WTC11 (cell line): ENCODE measurements at regions not wholly inside any gene's neighbourhood (a gene's known extent, or its start where the extent isn't known, plus 50 kb on each side); places are given as distances from the start of the nearest gene placed in this dataset.

ENCODE experiments used
- ATAC-seq: fragments of 200-7000 bp; cut with Tn5 transposase; 2 replicates; pipeline ENCODE4 v1.10.0; 2021; ENCODE audit warnings: mild to moderate bottlenecking, moderate library complexity
- CTCF ChIA-PET: fragments of 300-600 bp; sonication (Branson Sonifier 250); formaldehyde crosslinking; loops from one replicate; lab custom pipeline; 2021; ENCODE audit warnings: antibody characterized with exemption; lab: Charles Lee
- POLR2A ChIA-PET: fragments of 350-600 bp; sonication (Branson Sonifier 250); formaldehyde crosslinking; loops from one replicate; lab custom pipeline; 2021; ENCODE audit warnings: antibody characterized with exemption; lab: Charles Lee
- DNase-seq: peaks from one replicate; pipeline ENCODE4 v3.0.0; 2021; ENCODE audit warnings: low spot score
- H3K27ac Mint-ChIP-seq: 2 replicates; pipeline ENCODE4 v1.8.0; 2021; ENCODE audit warnings: mixed read lengths
- H3K27me3 Mint-ChIP-seq: 2 replicates; pipeline ENCODE4 v1.8.0; 2021; ENCODE audit warnings: low read depth, mild to moderate bottlenecking, moderate library complexity, mixed read lengths
- H3K36me3 Mint-ChIP-seq: 2 replicates; pipeline ENCODE4 v1.8.0; 2021; ENCODE audit warnings: mixed read lengths
- H3K4me1 Mint-ChIP-seq: 2 replicates; pipeline ENCODE4 v1.8.0; 2022; ENCODE audit warnings: mixed read lengths
- H3K4me3 Mint-ChIP-seq: 2 replicates; pipeline ENCODE4 v1.8.0; 2021; ENCODE audit warnings: mild to moderate bottlenecking, moderate library complexity, mixed read lengths
- H3K9me3 Mint-ChIP-seq: 2 replicates; pipeline ENCODE4 v1.8.0; 2021; ENCODE audit warnings: mixed read lengths
- ARID4B ChIP-seq: sonication (generic); formaldehyde crosslinking; IDR thresholded peaks from 2 replicates; pipeline ENCODE4 v1.8.0; 2023; ENCODE audit warnings: missing genetic modification reagents, mild to moderate bottlenecking, borderline replicate concordance
- ELF4 ChIP-seq: sonication (generic); formaldehyde crosslinking; IDR thresholded peaks from 2 replicates; pipeline ENCODE4 v1.8.1; 2022; ENCODE audit warnings: low read depth, mild to moderate bottlenecking, moderate library complexity, missing genetic modification reagents
- FOXJ3 ChIP-seq: sonication (generic); formaldehyde crosslinking; IDR thresholded peaks from 2 replicates; pipeline ENCODE4 v1.9.0; 2021; ENCODE audit warnings: missing genetic modification reagents, mild to moderate bottlenecking, borderline replicate concordance
- FOXK1 ChIP-seq: sonication (generic); formaldehyde crosslinking; IDR thresholded peaks from 2 replicates; pipeline ENCODE4 v1.8.0; 2022; ENCODE audit warnings: mild to moderate bottlenecking, moderate library complexity, missing genetic modification reagents
- GRHL2 ChIP-seq: fragments of 250-450 bp; sonication (Bioruptor Pico); IDR thresholded peaks from 2 replicates; pipeline ENCODE4 v1.8.0; 2022; ENCODE audit warnings: mild to moderate bottlenecking, moderate library complexity; ENCODE audit not compliant: insufficient replicate concordance, severe bottlenecking
- GTF2I ChIP-seq: fragments of 250-450 bp; sonication (Bioruptor Pico); conservative IDR thresholded peaks from 2 replicates; pipeline ENCODE4 v1.4.0; 2021; ENCODE audit warnings: mild to moderate bottlenecking
- HMGA2 ChIP-seq: fragments of 250-450 bp; sonication (Bioruptor Pico); IDR thresholded peaks from 2 replicates; pipeline ENCODE4 v1.4.0; 2021; ENCODE audit warnings: mild to moderate bottlenecking, moderate library complexity
- JUN ChIP-seq: sonication (generic); formaldehyde crosslinking; IDR thresholded peaks from 2 replicates; pipeline ENCODE4 v1.8.0; 2023; ENCODE audit warnings: mild to moderate bottlenecking, missing genetic modification reagents
- NFATC4 ChIP-seq: fragments of 250-450 bp; sonication (Bioruptor Pico); IDR thresholded peaks from 2 replicates; pipeline ENCODE4 v1.9.0; 2021; ENCODE audit warnings: mild to moderate bottlenecking
- NFE2L1 ChIP-seq: sonication (generic); formaldehyde crosslinking; IDR thresholded peaks from 2 replicates; pipeline ENCODE4 v1.8.1; 2023; ENCODE audit warnings: missing genetic modification reagents
- NR2C2 ChIP-seq: sonication (generic); formaldehyde crosslinking; IDR thresholded peaks from 2 replicates; pipeline ENCODE4 v1.8.0; 2022; ENCODE audit warnings: mild to moderate bottlenecking, missing genetic modification reagents
- RELA ChIP-seq: sonication (generic); formaldehyde crosslinking; IDR thresholded peaks from 2 replicates; pipeline ENCODE4 v1.8.1; 2022; ENCODE audit warnings: missing genetic modification reagents, mild to moderate bottlenecking, borderline replicate concordance
- SMAD3 ChIP-seq: sonication (generic); formaldehyde crosslinking; IDR thresholded peaks from 2 replicates; pipeline ENCODE4 v1.8.0; 2022; ENCODE audit warnings: missing genetic modification reagents, mild to moderate bottlenecking, borderline replicate concordance
- SMAD4 ChIP-seq: sonication (generic); formaldehyde crosslinking; IDR thresholded peaks from 2 replicates; pipeline ENCODE4 v1.8.0; 2022; ENCODE audit warnings: mild to moderate bottlenecking, missing genetic modification reagents
- SOX15 ChIP-seq: fragments of 250-450 bp; sonication (Bioruptor Pico); IDR thresholded peaks from 2 replicates; pipeline ENCODE4 v1.9.0; 2021; ENCODE audit warnings: mild to moderate bottlenecking
- TEAD4 ChIP-seq: sonication (generic); formaldehyde crosslinking; IDR thresholded peaks from 2 replicates; pipeline ENCODE4 v1.8.0; 2022; ENCODE audit warnings: mild to moderate bottlenecking, missing genetic modification reagents
- TP53 ChIP-seq: sonication (generic); formaldehyde crosslinking; IDR thresholded peaks from 2 replicates; pipeline ENCODE4 v1.8.1; 2023; ENCODE audit warnings: mild to moderate bottlenecking, missing genetic modification reagents
- USF1 ChIP-seq: sonication (generic); formaldehyde crosslinking; IDR thresholded peaks from 2 replicates; pipeline ENCODE4 v1.8.0; 2022; ENCODE audit warnings: mild to moderate bottlenecking, missing genetic modification reagents
- ZBTB43 ChIP-seq: sonication (generic); formaldehyde crosslinking; IDR thresholded peaks from 2 replicates; pipeline ENCODE4 v1.8.1; 2023; ENCODE audit warnings: mild to moderate bottlenecking, missing genetic modification reagents
- ZNF423 ChIP-seq: fragments of 250-450 bp; sonication (Bioruptor Pico); IDR thresholded peaks from 2 replicates; pipeline ENCODE4 v2.1.2; 2022; ENCODE audit warnings: mild to moderate bottlenecking, moderate library complexity
- ZNF512 ChIP-seq: sonication (generic); formaldehyde crosslinking; IDR thresholded peaks from 2 replicates; pipeline ENCODE4 v1.8.1; 2022; ENCODE audit warnings: missing genetic modification reagents, borderline replicate concordance
- TF ChIP-seq, protein P1 (sequence below): sonication (generic); formaldehyde crosslinking; conservative IDR thresholded peaks from 2 replicates; pipeline ENCODE4 v1.8.1; 2023; ENCODE audit warnings: mild to moderate bottlenecking, low read depth, missing genetic modification reagents, moderate library complexity

- no peak for DNase-seq
- CTCF ChIA-PET = no interaction called here
Observed at GRCh38 chr5:74179179-74179578, 461.3 kb downstream of the ENC1 start.

DNA sequence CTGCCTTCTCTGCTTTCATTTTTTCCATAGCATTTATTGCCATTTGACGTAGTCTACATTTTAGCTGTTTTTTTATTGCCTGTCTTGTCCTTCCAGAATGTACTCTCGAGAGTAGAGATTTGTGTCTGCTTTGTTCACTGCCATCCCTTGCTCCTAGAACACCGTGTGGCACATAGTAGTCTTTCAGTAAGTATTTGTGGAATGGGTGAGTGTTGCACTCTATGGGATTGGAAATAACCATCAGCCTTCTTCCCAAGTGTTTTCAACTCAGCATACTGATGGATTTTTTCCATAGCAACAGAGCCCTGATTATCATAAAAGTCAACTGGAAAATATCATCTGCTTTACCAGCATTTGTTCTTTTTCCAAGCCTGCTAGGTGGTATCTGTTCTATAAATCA lies 462.6 kb downstream of the ENC1 start:
- H3K9me3 Mint-ChIP-seq = no peaks in the 10 kb centered on the region
- no peak for TF ChIP-seq ZBTB43 (CRISPR knock-in tag)
- no peak for TF ChIP-seq FOXK1 (CRISPR knock-in tag)
- no peak for TF ChIP-seq ZNF512 (CRISPR knock-in tag)
- TF ChIP-seq, protein P1, sequence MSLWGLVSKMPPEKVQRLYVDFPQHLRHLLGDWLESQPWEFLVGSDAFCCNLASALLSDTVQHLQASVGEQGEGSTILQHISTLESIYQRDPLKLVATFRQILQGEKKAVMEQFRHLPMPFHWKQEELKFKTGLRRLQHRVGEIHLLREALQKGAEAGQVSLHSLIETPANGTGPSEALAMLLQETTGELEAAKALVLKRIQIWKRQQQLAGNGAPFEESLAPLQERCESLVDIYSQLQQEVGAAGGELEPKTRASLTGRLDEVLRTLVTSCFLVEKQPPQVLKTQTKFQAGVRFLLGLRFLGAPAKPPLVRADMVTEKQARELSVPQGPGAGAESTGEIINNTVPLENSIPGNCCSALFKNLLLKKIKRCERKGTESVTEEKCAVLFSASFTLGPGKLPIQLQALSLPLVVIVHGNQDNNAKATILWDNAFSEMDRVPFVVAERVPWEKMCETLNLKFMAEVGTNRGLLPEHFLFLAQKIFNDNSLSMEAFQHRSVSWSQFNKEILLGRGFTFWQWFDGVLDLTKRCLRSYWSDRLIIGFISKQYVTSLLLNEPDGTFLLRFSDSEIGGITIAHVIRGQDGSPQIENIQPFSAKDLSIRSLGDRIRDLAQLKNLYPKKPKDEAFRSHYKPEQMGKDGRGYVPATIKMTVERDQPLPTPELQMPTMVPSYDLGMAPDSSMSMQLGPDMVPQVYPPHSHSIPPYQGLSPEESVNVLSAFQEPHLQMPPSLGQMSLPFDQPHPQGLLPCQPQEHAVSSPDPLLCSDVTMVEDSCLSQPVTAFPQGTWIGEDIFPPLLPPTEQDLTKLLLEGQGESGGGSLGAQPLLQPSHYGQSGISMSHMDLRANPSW = no peak
- TF ChIP-seq USF1 = no peak

More at GRCh38 chr5:74179179-74179578, 461.3 kb downstream of the ENC1 start:
- POLR2A ChIA-PET = no interaction called here
- TF ChIP-seq FOXJ3 = no peak
- no peak for TF ChIP-seq TP53 (CRISPR knock-in tag)
- no peak for TF ChIP-seq TEAD4 (CRISPR knock-in tag)
- no peak for TF ChIP-seq GRHL2
- no peak for TF ChIP-seq NR2C2 (CRISPR knock-in tag)
- no peak for TF ChIP-seq ZNF512 (CRISPR knock-in tag)
- TF ChIP-seq GTF2I (CRISPR knock-in tag) = no peak
- TF ChIP-seq SMAD4 (CRISPR knock-in tag) = no peak
- no peak for TF ChIP-seq ZBTB43 (CRISPR knock-in tag)
- no peak for TF ChIP-seq HMGA2 (CRISPR knock-in tag)
- TF ChIP-seq RELA = no peak
- TF ChIP-seq JUN = no peak
- no peak for TF ChIP-seq ARID4B (CRISPR knock-in tag)
- TF ChIP-seq ZNF423 = no peak
- TF ChIP-seq SMAD3 (CRISPR knock-in tag) = no peak
- no peak for TF ChIP-seq ELF4 (CRISPR knock-in tag)
- TF ChIP-seq SOX15 = no peak
- TF ChIP-seq NFE2L1 (CRISPR knock-in tag) = no peak
- no peak for TF ChIP-seq NFATC4 (CRISPR knock-in tag)
- H3K27me3 Mint-ChIP-seq = no peaks in the 10 kb centered on the region
- no peaks in the 10 kb centered on the region for H3K36me3 Mint-ChIP-seq
- no peak overlapping the region for H3K27ac Mint-ChIP-seq
- H3K9me3 Mint-ChIP-seq = no peaks in the 10 kb centered on the region
- no peak overlapping the region for H3K4me3 Mint-ChIP-seq
- H3K4me1 Mint-ChIP-seq = no peaks in the 10 kb centered on the region
- ATAC-seq = no peak

More for the DNA sequence above, 462.6 kb downstream of the ENC1 start:
- no peaks in the 10 kb centered on the region for H3K36me3 Mint-ChIP-seq
- no peak for DNase-seq
- ChIA-PET CTCF (no interaction called here), POLR2A (no interaction called here)
- no peak overlapping the region for H3K27ac Mint-ChIP-seq
- no peak for ATAC-seq
- H3K4me3 Mint-ChIP-seq = no peak overlapping the region
- H3K4me1 Mint-ChIP-seq = peaks cover 10% of the 10 kb centered on the region
- H3K27me3 Mint-ChIP-seq = no peaks in the 10 kb centered on the region
